ENCODE measurements at regions not wholly inside any gene's neighbourhood (a gene's known extent, or its start where the extent isn't known, plus 50 kb on each side); places are given as distances from the start of the nearest gene placed in this dataset.
"Not testable (repeated sequence)": the region's sequence is repeated elsewhere in the genome, so short reads cannot be mapped to it uniquely, and the experiment has no call there.

DNA sequence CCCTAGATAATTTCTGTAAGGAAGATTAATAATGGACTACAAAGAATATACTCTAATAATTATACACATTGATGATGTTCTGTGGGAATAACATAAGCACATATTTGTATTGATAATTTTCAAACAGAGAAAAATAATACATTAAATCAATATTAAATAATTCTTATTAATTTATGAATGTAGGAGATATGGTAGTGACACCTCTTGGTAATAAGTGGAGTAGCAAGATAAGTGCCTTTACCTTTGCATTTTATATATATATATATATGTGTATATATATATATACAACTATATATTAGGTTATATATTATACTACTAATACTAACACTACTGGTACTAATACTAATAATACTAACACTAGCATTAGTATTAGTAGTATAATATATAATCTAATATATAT lies 905.8 kb downstream of the SLITRK1 start:
- no peak for DNase-seq (ENCODE audit: low spot score)
- TF ChIP-seq, protein P1, sequence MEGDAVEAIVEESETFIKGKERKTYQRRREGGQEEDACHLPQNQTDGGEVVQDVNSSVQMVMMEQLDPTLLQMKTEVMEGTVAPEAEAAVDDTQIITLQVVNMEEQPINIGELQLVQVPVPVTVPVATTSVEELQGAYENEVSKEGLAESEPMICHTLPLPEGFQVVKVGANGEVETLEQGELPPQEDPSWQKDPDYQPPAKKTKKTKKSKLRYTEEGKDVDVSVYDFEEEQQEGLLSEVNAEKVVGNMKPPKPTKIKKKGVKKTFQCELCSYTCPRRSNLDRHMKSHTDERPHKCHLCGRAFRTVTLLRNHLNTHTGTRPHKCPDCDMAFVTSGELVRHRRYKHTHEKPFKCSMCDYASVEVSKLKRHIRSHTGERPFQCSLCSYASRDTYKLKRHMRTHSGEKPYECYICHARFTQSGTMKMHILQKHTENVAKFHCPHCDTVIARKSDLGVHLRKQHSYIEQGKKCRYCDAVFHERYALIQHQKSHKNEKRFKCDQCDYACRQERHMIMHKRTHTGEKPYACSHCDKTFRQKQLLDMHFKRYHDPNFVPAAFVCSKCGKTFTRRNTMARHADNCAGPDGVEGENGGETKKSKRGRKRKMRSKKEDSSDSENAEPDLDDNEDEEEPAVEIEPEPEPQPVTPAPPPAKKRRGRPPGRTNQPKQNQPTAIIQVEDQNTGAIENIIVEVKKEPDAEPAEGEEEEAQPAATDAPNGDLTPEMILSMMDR (IDR thresholded peaks at IDR 0.05): no peak
- no peaks in the 10 kb centered on the region for H3K27me3 ChIP-seq

GRCh38 chr13:82963226-82964099 lies 918.8 kb downstream of the SLITRK1 start:
- no peaks in the 10 kb centered on the region for H3K36me3 ChIP-seq
- H3K27ac ChIP-seq: no peak overlapping the region
- H3K9me3 ChIP-seq: no peaks in the 10 kb centered on the region
- H3K4me3 ChIP-seq: no peak overlapping the region
- DNase-seq (ENCODE audit: low spot score): no peak
- TF ChIP-seq, protein P1 (IDR thresholded peaks at IDR 0.05): no peak
- no peaks in the 10 kb centered on the region for H3K4me1 ChIP-seq
- H3K27me3 ChIP-seq: no peaks in the 10 kb centered on the region

More for the DNA sequence above, 905.8 kb downstream of the SLITRK1 start:
- H3K36me3 ChIP-seq: no peaks in the 10 kb centered on the region
- no peak overlapping the region for H3K4me3 ChIP-seq
- H3K27ac ChIP-seq: no peak overlapping the region
- no peaks in the 10 kb centered on the region for H3K9me3 ChIP-seq
- no peaks in the 10 kb centered on the region for H3K4me1 ChIP-seq

DNA sequence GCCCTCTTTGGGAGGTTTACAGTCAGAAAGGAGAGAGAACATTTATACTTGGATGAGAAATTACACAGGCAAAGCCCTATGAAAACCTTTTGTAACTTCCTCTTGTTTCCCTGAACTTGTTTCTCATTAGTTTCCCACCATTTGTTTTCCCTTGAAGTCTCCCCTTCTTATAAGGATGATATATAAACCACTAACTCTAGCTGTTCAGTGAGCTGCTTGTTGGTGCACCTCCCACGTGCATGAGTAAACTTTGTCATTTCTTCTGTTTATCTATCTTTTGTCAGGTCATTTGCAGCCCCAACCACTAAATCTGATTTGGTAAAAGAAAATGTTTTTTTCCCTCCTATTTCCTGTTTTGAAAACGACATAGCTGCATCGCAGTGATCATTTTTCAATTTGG lies 919.9 kb downstream of the SLITRK1 start:
- Histone ChIP-seq H3K4me1 (no peaks in the 10 kb centered on the region), H3K9me3 (no peaks in the 10 kb centered on the region), H3K36me3 (no peaks in the 10 kb centered on the region), H3K4me3 (no peak overlapping the region), H3K27ac (no peak overlapping the region), H3K27me3 (no peaks in the 10 kb centered on the region)
- no peak for DNase-seq (ENCODE audit: low spot score)
- TF ChIP-seq, protein P1 (IDR thresholded peaks at IDR 0.05): no peak

GRCh38 chr13:82961757-82962156 lies 920.5 kb downstream of the SLITRK1 start:
- no peaks in the 10 kb centered on the region for H3K9me3 ChIP-seq
- TF ChIP-seq, protein P1 (IDR thresholded peaks at IDR 0.05): no peak
- no peak for DNase-seq (ENCODE audit: low spot score)

DNA sequence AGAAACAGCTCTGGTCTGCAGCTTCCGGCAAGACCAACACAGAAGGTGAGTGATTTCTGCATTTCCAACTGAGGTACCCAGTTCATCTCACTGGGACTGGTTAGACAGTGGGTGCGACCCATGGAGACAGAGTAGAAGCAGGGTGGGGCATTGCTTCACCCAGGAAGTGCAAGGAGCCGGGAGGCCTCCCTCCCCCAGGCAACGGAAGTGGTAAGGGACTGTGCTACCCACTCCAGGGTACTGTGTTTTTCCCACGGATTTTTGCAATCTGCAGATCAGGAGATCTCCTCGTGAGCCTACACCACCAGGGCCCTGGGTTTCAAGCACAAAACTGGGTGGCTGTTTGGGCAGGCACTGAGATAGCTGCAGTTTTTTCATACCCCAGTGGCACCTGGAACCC lies 929.9 kb downstream of the SLITRK1 start:
- H3K4me3 ChIP-seq; H3K27me3 ChIP-seq; DNase-seq (ENCODE audit: low spot score); H3K27ac ChIP-seq; H3K36me3 ChIP-seq; H3K4me1 ChIP-seq; H3K9me3 ChIP-seq: not testable (repeated sequence)

More at GRCh38 chr13:82961757-82962156, 920.5 kb downstream of the SLITRK1 start:
- Histone ChIP-seq H3K27me3 (no peaks in the 10 kb centered on the region), H3K4me3 (no peak overlapping the region), H3K36me3 (no peaks in the 10 kb centered on the region), H3K4me1 (no peaks in the 10 kb centered on the region), H3K27ac (no peak overlapping the region)

- TF ChIP-seq, protein P1 (IDR thresholded peaks at IDR 0.05): no peak
- Histone ChIP-seq H3K4me3 (no peak overlapping the region), H3K4me1 (no peaks in the 10 kb centered on the region), H3K9me3 (no peaks in the 10 kb centered on the region), H3K27me3 (no peaks in the 10 kb centered on the region), H3K27ac (no peak overlapping the region), H3K36me3 (no peaks in the 10 kb centered on the region)
- no peak for DNase-seq (ENCODE audit: low spot score)
These were observed 934.6 kb downstream of the SLITRK1 start for GRCh38 chr13:82947683-82948082.
